Gastrocnemius medialis (tissue), 4 donors: ENCODE measurements at regions not wholly inside any gene's neighbourhood (a gene's known extent, or its start where the extent isn't known, plus 50 kb on each side); places are given as distances from the start of the nearest gene placed in this dataset.
"Not testable (repeated sequence)": the region's sequence is repeated elsewhere in the genome, so short reads cannot be mapped to it uniquely, and the experiment has no call there.

ENCODE experiments used
- ATAC-seq, 2 donors: fragments of 150-250 bp; one replicate each; pipeline ENCODE4 v1.9.1; 2016
- DNase-seq, 2 donors: peaks; one replicate each; pipeline ENCODE4 v3.0.0-alpha.2; 2019
- H3K27ac ChIP-seq, 4 donors: fragments of 200-600 bp; sonication (generic); 1 replicate in 1 of 4; 2 replicates in 3 of 4; pipeline ENCODE4 v1.5.1; 2016 to 2018; ENCODE audit warnings: mild to moderate bottlenecking in 2 of 4, moderate library complexity in 1 of 4
- H3K27me3 ChIP-seq, 3 donors: fragments of 200-600 bp; sonication (generic) in 2 of 3; 1 replicate in 1 of 3; 2 replicates in 2 of 3; pipeline versions ENCODE4 v1.5.1 to v1.6.0; 2016 to 2019; ENCODE audit warnings: mild to moderate bottlenecking in 1 of 3, moderate library complexity in 1 of 3
- H3K36me3 ChIP-seq, 2 donors: fragments of 200-600 bp; sonication (generic) in 1 of 2; one replicate each; pipeline ENCODE4 v1.5.1; 2017 to 2018
- H3K4me1 ChIP-seq, 2 donors: fragments of 200-600 bp; sonication (generic) in 1 of 2; one replicate each; pipeline ENCODE4 v1.5.1; 2016 to 2017; ENCODE audit warnings: mild to moderate bottlenecking in 2 of 2
- H3K4me3 ChIP-seq, 4 donors: fragments of 200-600 bp; sonication (generic) in 3 of 4; 1 replicate in 1 of 4; 2 replicates in 3 of 4; pipeline ENCODE4 v1.5.1; 2016 to 2019; ENCODE audit warnings: mild to moderate bottlenecking in 2 of 4
- H3K9me3 ChIP-seq, 3 donors: fragments of 200-600 bp; sonication (generic) in 2 of 3; 1 replicate in 1 of 3; 2 replicates in 2 of 3; pipeline ENCODE4 v1.5.1; 2016 to 2019
- CTCF ChIP-seq, 5 experiments: fragments of 450-650 bp in 3 of 5; fragments of 200-600 bp in 2 of 5; sonication (generic) in 2 of 5; IDR thresholded peaks in 4 of 5; conservative IDR thresholded peaks in 1 of 5; 1 replicate in 4 of 5; 2 replicates in 1 of 5; pipeline ENCODE4 v1.5.1; 2016 to 2019; ENCODE audit warnings: antibody characterized with exemption in 5 of 5, mild to moderate bottlenecking in 3 of 5, moderate library complexity in 3 of 5
- POLR2A ChIP-seq, 2 donors: fragments of 450-650 bp; IDR thresholded peaks; one replicate each; pipeline ENCODE4 v1.6.1; 2017; ENCODE audit warnings: antibody characterized with exemption in 2 of 2, mild to moderate bottlenecking in 2 of 2, moderate library complexity in 2 of 2
- in situ Hi-C, 4 donors: fragments of 200-750 bp; cut with MboI; loops; one replicate each; pipeline versions ENCODE4 v1.15.0 to v1.8.0; 2017; ENCODE audit warnings: low sequenced_read_pairs in 4 of 4
- intact Hi-C: fragments of 100-400 bp; cut with DNase I; formaldehyde crosslinking; loops from one replicate; pipeline ENCODE4 v1.15.1; 2023; ENCODE audit warnings: low total_unique reads

GRCh38 chr14:27739657-27740156 is 1026.9 kb upstream of the FOXG1 start:
- in situ Hi-C loops = no loop called here
- Histone ChIP-seq H3K4me1 (no peaks in the 10 kb centered on the region), H3K4me3 (no peak overlapping the region), H3K27me3 (no peaks in the 10 kb centered on the region), H3K27ac (no peak overlapping the region), H3K9me3 (no peaks in the 10 kb centered on the region), H3K36me3 (no peaks in the 10 kb centered on the region)
- ATAC-seq (no peak), DNase-seq (no peak)
- intact Hi-C loops = no loop called here
- no peak for TF ChIP-seq POLR2A (IDR thresholded peaks at IDR 0.05)
- TF ChIP-seq CTCF (IDR thresholded peaks at IDR 0.05 in 4 of 5, conservative IDR thresholded peaks at IDR 0.05 in 1 of 5) = no peak

GRCh38 chr14:27750114-27750513 is 1016.5 kb upstream of the FOXG1 start:
- Histone ChIP-seq H3K36me3 (no peaks in the 10 kb centered on the region), H3K27me3 (no peaks in the 10 kb centered on the region), H3K4me3 (no peak overlapping the region), H3K9me3 (no peaks in the 10 kb centered on the region), H3K27ac (no peak overlapping the region), H3K4me1 (no peaks in the 10 kb centered on the region)
- in situ Hi-C loops = no loop called here
- DNase-seq (no peak), ATAC-seq (no peak)
- intact Hi-C loops = no loop called here
- TF ChIP-seq CTCF (IDR thresholded peaks at IDR 0.05 in 4 of 5, conservative IDR thresholded peaks at IDR 0.05 in 1 of 5) (no peak), POLR2A (IDR thresholded peaks at IDR 0.05) (no peak)

GRCh38 chr14:27757642-27758041 is 1008.9 kb upstream of the FOXG1 start:
- H3K4me3 ChIP-seq, H3K36me3 ChIP-seq, intact Hi-C loops, H3K4me1 ChIP-seq, H3K27ac ChIP-seq, ATAC-seq, H3K9me3 ChIP-seq, DNase-seq, in situ Hi-C loops, H3K27me3 ChIP-seq: not testable (repeated sequence)

- H3K27ac ChIP-seq, DNase-seq, H3K27me3 ChIP-seq, in situ Hi-C loops, H3K36me3 ChIP-seq, H3K4me1 ChIP-seq, H3K9me3 ChIP-seq, intact Hi-C loops, H3K4me3 ChIP-seq, ATAC-seq: not testable (repeated sequence)
Measured at GRCh38 chr14:27760367-27760766, 1006.2 kb upstream of the FOXG1 start.

GRCh38 chr14:27799066-27800028 is 967.2 kb upstream of the FOXG1 start:
- H3K36me3 ChIP-seq, intact Hi-C loops, ATAC-seq, H3K4me3 ChIP-seq, DNase-seq, H3K27ac ChIP-seq, H3K9me3 ChIP-seq, H3K27me3 ChIP-seq, H3K4me1 ChIP-seq, in situ Hi-C loops: not testable (repeated sequence)

- H3K36me3 ChIP-seq, H3K4me3 ChIP-seq, H3K27ac ChIP-seq, H3K4me1 ChIP-seq, DNase-seq, ATAC-seq, in situ Hi-C loops, H3K27me3 ChIP-seq, H3K9me3 ChIP-seq, intact Hi-C loops: not testable (repeated sequence)
Measured at GRCh38 chr14:27817746-27818430, 948.7 kb upstream of the FOXG1 start.

- intact Hi-C loops, H3K27me3 ChIP-seq, DNase-seq, H3K27ac ChIP-seq, H3K4me3 ChIP-seq, H3K9me3 ChIP-seq, ATAC-seq, in situ Hi-C loops, H3K4me1 ChIP-seq, H3K36me3 ChIP-seq: not testable (repeated sequence)
Measured at GRCh38 chr14:27826149-27826548, 940.4 kb upstream of the FOXG1 start.

GRCh38 chr14:27831978-27832377 is 934.6 kb upstream of the FOXG1 start:
- H3K27ac ChIP-seq, intact Hi-C loops, H3K4me3 ChIP-seq, ATAC-seq, H3K27me3 ChIP-seq, H3K9me3 ChIP-seq, in situ Hi-C loops, H3K36me3 ChIP-seq, DNase-seq, H3K4me1 ChIP-seq: not testable (repeated sequence)

GRCh38 chr14:27833001-27833400 is 933.6 kb upstream of the FOXG1 start:
- H3K4me1 ChIP-seq, ATAC-seq, H3K27me3 ChIP-seq, H3K36me3 ChIP-seq, H3K9me3 ChIP-seq, intact Hi-C loops, H3K27ac ChIP-seq, in situ Hi-C loops, DNase-seq, H3K4me3 ChIP-seq: not testable (repeated sequence)
